ENCODE measurements at regions not wholly inside any gene's neighbourhood (a gene's known extent, or its start where the extent isn't known, plus 50 kb on each side); places are given as distances from the start of the nearest gene placed in this dataset.

- TF ChIP-seq, protein P1, sequence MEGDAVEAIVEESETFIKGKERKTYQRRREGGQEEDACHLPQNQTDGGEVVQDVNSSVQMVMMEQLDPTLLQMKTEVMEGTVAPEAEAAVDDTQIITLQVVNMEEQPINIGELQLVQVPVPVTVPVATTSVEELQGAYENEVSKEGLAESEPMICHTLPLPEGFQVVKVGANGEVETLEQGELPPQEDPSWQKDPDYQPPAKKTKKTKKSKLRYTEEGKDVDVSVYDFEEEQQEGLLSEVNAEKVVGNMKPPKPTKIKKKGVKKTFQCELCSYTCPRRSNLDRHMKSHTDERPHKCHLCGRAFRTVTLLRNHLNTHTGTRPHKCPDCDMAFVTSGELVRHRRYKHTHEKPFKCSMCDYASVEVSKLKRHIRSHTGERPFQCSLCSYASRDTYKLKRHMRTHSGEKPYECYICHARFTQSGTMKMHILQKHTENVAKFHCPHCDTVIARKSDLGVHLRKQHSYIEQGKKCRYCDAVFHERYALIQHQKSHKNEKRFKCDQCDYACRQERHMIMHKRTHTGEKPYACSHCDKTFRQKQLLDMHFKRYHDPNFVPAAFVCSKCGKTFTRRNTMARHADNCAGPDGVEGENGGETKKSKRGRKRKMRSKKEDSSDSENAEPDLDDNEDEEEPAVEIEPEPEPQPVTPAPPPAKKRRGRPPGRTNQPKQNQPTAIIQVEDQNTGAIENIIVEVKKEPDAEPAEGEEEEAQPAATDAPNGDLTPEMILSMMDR (IDR thresholded peaks at IDR 0.05) = no peak
- TF ChIP-seq EP300 (IDR thresholded peaks at IDR 0.05) (no peak), POLR2A (IDR thresholded peaks at IDR 0.05) (no peak)
Measured at GRCh38 chr3:30989276-30990030, 95.0 kb upstream of the GADL1 start.
